ENCODE measurements at regions not wholly inside any gene's neighbourhood (a gene's known extent, or its start where the extent isn't known, plus 50 kb on each side); places are given as distances from the start of the nearest gene placed in this dataset.
"Not testable (repeated sequence)": the region's sequence is repeated elsewhere in the genome, so short reads cannot be mapped to it uniquely, and the experiment has no call there.

DNA sequence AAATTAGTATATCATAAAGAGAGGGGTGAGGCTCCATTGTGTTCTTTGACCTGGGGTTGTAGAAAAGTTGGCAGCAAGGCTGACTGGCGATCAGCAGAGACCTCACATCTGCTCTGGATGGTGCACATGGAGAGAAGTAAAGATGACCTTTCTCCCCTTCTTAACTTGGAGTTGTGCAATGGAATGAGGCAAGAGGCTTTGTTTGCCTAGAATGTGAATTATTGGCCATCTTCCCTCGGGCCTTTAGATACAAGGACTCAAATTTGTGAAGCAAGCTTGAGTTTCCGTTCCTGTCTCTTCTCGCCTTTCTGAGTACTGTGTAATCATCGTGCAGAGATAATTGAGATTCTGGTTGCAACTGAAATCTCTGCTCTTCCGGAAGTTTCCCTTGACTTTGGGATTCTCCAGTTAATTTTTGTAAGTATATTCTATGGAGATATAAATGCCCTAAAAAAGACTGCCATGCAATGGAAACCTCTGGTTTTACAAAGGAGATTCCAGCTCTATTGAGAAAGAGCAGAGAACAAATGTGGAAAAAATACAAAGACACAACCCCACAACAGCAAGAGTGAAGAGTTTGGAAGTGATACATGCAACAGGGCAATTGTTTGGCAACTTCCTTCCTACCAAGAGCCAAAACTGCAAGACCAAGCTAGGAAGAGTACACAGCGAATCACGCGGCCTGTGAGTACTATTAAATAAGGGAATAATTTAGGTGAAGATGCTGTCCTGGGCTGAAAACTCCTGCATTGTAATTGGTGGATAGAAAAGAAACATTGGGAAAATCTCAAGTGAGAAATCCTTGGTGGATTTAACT, 542.3 kb upstream of the NRP1 start:
- in situ Hi-C loops (cut with MboI; ENCODE audit: low pct_unique_long_range_greater_than_20kb, low sequenced_read_pairs, unreplicated experiment) = no loop called here
- DNase-seq (ENCODE audit: low spot score) = no peak
- TF ChIP-seq, protein P1, sequence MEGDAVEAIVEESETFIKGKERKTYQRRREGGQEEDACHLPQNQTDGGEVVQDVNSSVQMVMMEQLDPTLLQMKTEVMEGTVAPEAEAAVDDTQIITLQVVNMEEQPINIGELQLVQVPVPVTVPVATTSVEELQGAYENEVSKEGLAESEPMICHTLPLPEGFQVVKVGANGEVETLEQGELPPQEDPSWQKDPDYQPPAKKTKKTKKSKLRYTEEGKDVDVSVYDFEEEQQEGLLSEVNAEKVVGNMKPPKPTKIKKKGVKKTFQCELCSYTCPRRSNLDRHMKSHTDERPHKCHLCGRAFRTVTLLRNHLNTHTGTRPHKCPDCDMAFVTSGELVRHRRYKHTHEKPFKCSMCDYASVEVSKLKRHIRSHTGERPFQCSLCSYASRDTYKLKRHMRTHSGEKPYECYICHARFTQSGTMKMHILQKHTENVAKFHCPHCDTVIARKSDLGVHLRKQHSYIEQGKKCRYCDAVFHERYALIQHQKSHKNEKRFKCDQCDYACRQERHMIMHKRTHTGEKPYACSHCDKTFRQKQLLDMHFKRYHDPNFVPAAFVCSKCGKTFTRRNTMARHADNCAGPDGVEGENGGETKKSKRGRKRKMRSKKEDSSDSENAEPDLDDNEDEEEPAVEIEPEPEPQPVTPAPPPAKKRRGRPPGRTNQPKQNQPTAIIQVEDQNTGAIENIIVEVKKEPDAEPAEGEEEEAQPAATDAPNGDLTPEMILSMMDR (IDR thresholded peaks at IDR 0.05; ENCODE audit: extremely low read depth, insufficient read depth, missing control alignments) = no peak

DNA sequence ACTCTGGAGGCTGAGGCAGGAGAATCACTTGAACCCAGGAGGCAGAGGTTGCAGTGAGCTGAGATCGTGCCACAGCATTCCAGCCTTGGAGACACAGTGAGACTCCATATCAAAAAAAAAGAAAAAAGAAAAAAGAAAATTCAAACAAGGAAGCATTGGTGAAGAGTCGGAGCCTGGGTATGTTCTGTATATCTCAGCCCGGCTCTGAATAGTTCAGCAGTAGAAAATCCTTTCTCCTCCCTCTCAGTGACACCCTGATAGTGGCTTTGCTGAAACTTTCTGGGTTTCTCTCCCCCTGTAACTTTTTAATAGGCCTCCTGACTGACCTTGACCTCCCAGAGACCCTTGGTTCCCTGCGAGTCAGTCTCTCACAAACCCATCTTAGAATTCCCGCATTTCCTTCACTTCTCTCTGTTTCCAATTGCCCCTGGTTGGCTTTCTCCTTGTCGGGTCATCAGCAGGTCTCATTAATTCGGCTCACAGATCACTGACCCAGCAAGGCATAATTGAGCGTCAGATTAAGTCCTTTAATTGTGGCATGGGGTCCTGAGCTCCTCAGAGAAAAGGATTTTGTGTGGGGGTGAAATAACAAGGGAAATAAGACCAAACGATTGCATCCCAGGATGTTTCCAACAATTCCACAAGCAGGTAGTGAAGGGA, 541.6 kb upstream of the NRP1 start:
- DNase-seq (ENCODE audit: low spot score) = no peak
- in situ Hi-C loops (cut with MboI; ENCODE audit: low pct_unique_long_range_greater_than_20kb, low sequenced_read_pairs, unreplicated experiment) = no loop called here
- TF ChIP-seq, protein P1 (IDR thresholded peaks at IDR 0.05; ENCODE audit: extremely low read depth, insufficient read depth, missing control alignments) = no peak

DNA sequence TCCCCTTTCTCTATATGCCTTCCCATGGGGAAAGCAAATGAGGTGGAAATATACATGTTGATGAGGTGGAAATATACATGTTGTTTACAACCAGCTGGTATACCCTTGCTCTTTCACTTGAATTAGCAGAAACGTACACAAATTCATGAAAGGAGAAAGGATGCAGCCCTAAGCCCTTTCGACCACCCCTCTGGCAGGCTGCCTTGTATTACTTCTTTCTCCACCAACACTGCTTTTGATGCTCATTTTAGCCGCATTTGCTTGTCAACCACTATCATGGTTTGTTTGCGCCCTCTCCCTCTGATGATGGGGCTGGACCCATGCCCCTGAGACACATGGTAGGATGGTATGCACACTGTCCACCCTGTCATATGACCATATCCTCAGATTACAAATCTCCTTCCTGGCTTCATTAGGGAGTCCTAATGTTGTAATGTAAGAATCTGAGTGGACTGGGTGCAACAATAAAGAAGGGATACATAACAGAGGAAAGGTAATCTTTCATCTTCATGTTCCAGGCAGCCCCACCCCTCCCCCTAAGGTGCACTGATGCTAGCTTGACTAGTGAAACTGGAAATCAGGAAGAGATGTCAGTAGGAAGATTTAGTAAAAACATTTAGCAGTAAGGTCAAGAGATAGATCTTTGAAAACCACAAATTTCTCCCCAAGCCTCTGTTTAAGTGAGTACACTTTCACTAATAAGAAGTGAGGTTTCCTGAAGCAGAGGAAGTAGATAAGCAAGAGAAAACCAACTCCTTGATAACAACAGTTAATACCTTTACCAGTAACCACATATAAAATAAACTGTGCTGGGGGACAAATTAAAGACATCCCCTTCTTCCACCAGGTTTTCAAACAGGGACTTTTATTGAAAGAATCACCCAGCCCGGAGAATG, 536.8 kb upstream of the NRP1 start:
- DNase-seq (ENCODE audit: low spot score) = no peak
- in situ Hi-C loops (cut with MboI; ENCODE audit: low pct_unique_long_range_greater_than_20kb, low sequenced_read_pairs, unreplicated experiment) = no loop called here

DNA sequence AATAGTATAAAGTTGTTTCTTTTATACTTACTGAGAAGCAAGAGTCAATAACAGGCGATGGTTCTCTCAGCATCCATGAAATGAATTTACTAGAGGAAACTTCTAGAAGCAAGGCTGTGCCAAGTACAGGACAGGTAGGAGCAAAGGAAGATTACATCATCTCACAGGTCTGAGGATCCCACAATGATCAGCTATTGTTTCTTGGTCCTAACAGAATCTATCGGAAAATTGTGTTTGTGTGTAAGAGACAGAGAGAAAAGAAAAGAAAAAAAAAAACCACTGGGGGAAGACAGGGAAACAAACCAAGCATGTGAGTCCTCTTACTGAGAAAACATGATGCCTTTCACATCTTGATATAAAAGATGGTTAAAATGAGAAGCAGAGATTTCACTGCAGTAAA, 535.0 kb upstream of the NRP1 start:
- no peak for DNase-seq (ENCODE audit: low spot score)
- TF ChIP-seq, protein P1 (IDR thresholded peaks at IDR 0.05; ENCODE audit: extremely low read depth, insufficient read depth, missing control alignments) = no peak
- in situ Hi-C loops (cut with MboI; ENCODE audit: low pct_unique_long_range_greater_than_20kb, low sequenced_read_pairs, unreplicated experiment) = no loop called here

More for the DNA sequence above, 536.8 kb upstream of the NRP1 start:
- TF ChIP-seq, protein P1 (IDR thresholded peaks at IDR 0.05; ENCODE audit: extremely low read depth, insufficient read depth, missing control alignments) = no peak

DNA sequence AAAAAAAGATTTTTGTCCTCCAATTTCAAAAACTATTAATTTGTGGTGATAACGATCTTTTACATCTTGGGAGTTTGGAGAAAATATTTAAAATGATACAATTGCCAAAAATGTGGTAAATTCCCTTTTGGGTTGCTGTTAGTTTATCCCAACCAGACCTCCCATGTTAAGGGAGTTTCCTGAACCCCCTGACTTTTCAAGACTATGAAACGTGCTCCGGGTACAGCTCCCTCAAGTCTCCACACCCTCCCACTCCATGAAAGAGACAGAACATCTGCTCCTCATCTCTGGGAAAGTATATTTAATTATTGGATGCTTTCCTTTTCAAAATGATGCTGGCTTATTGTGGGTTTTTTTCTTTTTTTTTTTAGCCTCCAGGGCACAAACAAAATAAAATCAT, 534.6 kb upstream of the NRP1 start:
- in situ Hi-C loops (cut with MboI; ENCODE audit: low pct_unique_long_range_greater_than_20kb, low sequenced_read_pairs, unreplicated experiment) = no loop called here
- TF ChIP-seq, protein P1 (IDR thresholded peaks at IDR 0.05; ENCODE audit: extremely low read depth, insufficient read depth, missing control alignments) = no peak
- DNase-seq (ENCODE audit: low spot score) = no peak

DNA sequence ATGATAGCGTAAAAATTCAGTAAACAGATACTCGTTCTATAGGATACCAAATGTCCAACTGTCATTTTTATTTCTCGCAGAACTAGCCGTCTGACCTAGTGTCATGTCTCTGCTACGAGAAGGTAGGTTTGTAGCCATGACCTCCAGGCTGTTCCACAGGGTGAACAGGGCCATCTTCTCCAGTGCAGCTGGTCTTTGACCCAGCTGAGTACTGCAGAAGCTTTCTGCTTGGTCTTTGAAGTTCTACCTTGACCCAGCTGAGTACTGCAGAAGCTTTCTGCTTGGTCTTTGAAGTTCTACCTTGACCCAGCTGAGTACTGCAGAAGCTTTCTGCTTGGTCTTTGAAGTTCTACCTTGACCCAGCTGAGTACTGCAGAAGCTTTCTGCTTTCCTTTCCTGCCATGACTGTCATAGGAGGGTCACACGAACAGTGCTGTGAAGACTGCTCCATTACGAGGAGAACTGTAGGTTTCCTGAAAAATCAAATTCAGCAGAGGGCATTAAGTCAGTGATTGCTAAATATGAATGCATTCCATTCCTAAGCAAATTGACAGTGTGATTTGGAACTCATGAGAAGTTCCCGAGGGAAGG, 532.8 kb upstream of the NRP1 start:
- in situ Hi-C loops (cut with MboI; ENCODE audit: low pct_unique_long_range_greater_than_20kb, low sequenced_read_pairs, unreplicated experiment); DNase-seq (ENCODE audit: low spot score): not testable (repeated sequence)
